Amniotic stem cell (primary cell): ENCODE measurements at regions not wholly inside any gene's neighbourhood (a gene's known extent, or its start where the extent isn't known, plus 50 kb on each side); places are given as distances from the start of the nearest gene placed in this dataset.

ENCODE experiments used
- DNase-seq: peaks from one replicate; lab custom pipeline; 2025; lab: John Stamatoyannopoulos, UW

DNA sequence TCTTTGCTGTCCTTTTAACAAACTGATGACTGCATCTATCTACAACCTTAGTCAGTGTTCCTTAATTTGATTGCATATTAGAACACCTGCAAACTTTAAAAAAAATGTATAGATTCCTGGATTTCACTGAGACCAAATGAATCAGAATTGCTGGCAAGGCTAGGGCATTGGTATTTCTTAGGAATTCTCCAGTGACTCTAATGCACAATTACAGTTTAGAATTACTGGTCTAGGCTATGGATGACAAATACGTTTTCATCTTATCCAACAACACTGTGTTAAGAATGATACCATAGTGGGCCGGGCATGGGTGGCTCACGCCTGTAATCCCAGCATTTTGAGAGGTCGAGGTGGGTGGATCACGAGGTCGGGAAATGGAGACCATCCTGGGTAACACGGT, 545.9 kb upstream of the RIOK2 start:
- no peak for DNase-seq

- no peak for DNase-seq
These were observed 546.9 kb upstream of the RIOK2 start for GRCh38 chr5:97729938-97730337.

GRCh38 chr5:97735209-97735608, 552.2 kb upstream of the RIOK2 start:
- DNase-seq, result peak; percentile 39

DNA sequence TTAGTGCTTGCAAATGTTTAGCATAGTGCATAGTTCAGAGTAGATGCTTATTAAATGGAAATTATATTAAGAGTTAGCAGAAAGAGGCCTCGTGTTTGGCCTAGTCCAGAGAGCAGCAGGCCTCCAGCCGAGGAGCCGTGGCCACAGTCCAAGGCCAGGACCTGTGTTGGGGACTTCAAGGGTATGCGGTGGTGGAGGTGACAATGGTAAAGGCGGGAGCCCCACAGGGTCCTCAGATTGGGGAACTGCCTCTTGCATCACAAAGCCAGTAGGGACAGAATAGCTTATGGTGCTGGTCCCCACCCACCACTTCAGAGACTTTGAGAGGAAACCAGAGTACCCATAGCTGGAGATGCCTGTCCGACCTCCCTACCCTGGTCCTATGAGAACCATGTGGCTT, 554.6 kb upstream of the RIOK2 start:
- no peak for DNase-seq

DNA sequence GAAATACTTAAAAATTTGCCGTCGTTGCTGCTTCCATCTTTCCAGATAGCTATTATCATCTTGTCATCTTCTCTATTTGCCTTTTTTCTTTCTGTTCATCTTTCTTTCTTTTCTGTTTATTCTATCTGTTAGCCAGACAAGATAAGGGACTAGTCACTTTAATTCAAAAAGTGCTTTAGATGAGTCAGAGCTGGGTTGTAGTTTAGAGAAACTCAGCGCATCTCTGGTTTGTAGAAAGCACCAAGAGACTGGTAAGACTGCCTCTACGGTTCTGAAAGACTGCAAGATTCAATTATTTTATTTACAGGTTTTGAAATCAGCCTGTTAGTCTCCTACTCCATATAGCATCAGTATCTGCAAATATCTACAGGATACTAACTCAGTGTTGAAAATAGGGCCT, 562.8 kb upstream of the RIOK2 start:
- DNase-seq, result no peak

- no peak for DNase-seq
These were observed 567.5 kb upstream of the RIOK2 start for GRCh38 chr5:97750576-97750975.

- no peak for DNase-seq
These were observed 568.5 kb upstream of the RIOK2 start for GRCh38 chr5:97751540-97751939.

DNA sequence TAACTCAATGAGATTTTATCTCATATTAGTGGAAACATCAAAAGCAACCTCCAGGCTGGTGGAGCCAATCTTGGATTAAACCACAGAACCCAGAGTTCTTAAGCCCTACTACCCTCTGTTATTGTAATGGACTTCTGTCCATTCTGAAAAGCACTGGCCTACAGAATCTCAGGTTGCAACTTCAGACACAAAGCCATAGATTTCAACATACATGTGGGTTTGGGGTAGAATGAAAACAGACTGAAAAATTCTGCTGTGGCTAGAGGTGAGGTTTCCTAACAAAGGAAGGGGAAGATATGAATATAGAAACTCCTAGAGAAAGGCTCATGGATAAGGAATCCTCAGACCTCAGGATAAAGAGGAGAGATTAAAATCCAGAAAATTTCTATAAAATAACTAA, 569.8 kb upstream of the RIOK2 start:
- no peak for DNase-seq

DNA sequence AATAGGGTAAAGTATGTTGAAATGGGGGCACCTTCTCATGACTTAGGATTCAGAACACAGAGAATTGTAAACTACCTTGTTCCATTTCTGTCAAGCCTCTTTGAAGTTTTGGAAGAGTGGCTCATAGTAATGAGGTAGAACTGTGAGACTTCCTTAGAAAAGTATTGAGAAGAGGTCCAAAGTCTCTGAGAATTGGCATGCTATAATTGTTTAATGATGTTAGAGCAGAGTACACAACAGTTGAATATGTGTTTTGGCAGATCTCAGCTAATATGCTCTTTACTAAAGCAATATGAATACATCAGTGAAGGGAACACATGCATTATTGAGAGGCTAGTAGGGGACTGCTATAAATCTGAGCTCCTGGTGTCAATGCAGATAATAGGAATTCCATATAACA, 579.4 kb upstream of the RIOK2 start:
- no peak for DNase-seq

DNA sequence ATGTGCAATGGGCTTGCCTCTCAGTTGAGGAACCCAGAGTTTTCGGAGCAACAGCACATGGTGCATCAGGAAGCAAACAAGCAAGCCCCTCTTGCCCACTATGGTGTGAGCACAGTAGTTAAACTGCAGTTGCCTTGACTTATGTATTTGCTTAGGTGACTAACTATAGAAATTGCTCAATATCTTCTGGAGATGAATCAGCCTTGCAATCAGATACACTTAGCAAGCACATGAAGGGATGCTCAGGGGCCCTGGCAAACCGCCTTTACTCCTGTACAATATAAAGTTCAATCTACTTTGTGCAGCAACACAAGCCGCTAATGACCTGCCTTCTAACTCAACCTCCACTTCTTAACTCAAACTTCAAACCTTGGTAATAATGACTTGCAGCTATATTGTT, 581.7 kb upstream of the RIOK2 start:
- peak; percentile 21 for DNase-seq

DNA sequence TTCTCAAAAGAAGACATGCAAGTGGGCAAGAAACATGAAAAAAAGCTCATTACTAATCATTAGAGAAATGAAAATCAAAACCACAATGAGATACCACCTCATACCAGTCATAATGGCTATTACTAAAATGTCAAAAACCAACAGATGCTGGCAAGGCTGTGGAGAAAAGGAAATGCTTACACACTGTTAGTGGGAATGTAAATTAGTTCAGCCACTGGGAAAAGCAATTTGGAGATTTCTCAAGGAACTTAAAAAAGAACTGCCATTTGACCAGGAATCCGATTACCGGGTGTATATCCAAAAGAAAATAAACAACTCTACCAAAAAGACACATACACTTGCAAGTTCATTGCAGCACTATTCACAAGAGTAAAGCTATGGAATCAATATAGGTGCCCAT, 595.4 kb upstream of the RIOK2 start:
- DNase-seq, result no peak

- DNase-seq, result no peak
These were observed 605.3 kb upstream of the RIOK2 start for GRCh38 chr5:97788369-97788768.

- no peak for DNase-seq
These were observed 615.0 kb upstream of the RIOK2 start for GRCh38 chr5:97797994-97798451.

DNA sequence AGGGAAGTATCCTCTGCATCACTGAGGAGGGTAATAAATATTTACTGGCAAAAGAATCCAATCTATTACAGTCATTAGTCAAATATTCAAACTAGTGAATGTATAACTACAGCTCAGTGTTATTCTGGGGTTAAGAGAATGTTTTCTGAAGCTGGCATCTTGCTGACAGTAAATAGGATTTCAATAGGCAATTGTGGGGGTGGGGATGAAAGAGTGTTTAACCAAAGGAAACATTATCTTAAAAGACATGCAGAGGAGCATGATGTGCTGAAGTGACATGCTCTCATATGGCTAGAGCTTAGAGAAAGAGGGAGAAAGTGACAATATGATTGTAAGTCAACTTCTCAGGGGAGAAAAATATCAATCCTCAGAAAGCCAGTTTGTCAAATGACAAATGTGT, 618.4 kb upstream of the RIOK2 start:
- no peak for DNase-seq

GRCh38 chr5:97820138-97820537, 637.1 kb upstream of the RIOK2 start:
- no peak for DNase-seq

GRCh38 chr5:97832645-97833296, 649.7 kb upstream of the RIOK2 start:
- no peak for DNase-seq

- no peak for DNase-seq
These were observed 651.5 kb upstream of the RIOK2 start for GRCh38 chr5:97834561-97834960.

DNA sequence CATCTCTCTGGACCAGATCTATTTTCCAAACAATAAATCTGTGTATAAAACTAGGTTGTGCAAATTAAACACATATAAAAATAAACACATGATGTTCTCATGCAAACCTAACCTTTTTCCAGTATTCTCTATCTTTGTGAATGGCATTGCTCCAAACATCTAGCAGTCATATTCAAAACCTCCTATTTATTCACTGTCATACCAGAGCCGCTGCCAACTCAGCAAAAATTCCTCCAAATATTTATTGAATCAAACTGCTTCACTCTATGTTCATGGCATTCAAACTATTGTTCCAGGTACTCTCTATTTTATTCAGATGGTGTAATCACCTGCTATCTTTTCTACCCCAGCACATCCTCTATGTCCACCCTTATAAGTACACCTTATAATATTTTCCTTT, 652.1 kb upstream of the RIOK2 start:
- no peak for DNase-seq

DNA sequence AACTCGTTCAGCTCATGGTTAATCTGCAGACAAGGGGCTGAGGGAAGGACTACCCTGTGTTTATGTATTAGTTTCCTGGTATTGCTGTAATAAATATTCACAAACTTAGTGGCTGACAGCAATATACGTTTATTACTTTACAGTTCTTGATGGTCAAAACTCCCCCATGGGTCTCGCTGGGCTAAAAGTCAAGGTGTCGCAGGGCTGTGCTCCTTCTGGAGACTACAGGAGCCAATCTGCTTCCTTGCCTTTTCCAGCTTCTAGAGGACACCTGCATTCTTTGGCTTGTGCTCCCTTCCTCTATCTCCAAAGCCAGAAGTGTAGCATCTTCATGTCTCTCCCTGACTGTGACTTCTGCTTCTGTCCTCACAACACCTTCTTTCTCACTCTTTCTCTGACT, 653.8 kb upstream of the RIOK2 start:
- DNase-seq, result no peak

- peak; percentile 57 for DNase-seq
These were observed 655.2 kb upstream of the RIOK2 start for GRCh38 chr5:97838214-97838613.

GRCh38 chr5:97839341-97840086, 656.5 kb upstream of the RIOK2 start:
- no peak for DNase-seq

DNA sequence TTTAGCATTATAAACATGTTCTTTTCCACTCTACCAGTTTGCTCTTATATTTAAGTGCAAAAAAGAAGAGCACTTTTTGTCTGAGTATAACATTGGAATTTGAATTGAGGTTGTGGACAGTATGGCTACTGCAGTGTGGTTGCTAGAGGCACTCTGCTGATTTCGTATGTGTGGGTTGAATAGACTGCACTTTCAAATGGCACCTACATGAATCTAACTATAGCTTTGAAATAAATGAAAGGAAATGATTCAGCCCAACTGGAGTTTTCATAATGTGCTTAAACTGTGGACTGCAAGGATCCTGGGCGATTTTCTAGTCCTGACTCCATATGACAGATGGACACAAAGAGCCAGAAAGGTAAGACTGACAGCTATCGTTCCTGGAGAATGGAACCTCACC, 657.6 kb upstream of the RIOK2 start:
- DNase-seq, result no peak

- DNase-seq, result no peak
These were observed 659.6 kb upstream of the RIOK2 start for GRCh38 chr5:97842687-97843086.

GRCh38 chr5:97844797-97845196, 661.8 kb upstream of the RIOK2 start:
- DNase-seq, result no peak
